ENCODE measurements at regions not wholly inside any gene's neighbourhood (a gene's known extent, or its start where the extent isn't known, plus 50 kb on each side); places are given as distances from the start of the nearest gene placed in this dataset.

DNA sequence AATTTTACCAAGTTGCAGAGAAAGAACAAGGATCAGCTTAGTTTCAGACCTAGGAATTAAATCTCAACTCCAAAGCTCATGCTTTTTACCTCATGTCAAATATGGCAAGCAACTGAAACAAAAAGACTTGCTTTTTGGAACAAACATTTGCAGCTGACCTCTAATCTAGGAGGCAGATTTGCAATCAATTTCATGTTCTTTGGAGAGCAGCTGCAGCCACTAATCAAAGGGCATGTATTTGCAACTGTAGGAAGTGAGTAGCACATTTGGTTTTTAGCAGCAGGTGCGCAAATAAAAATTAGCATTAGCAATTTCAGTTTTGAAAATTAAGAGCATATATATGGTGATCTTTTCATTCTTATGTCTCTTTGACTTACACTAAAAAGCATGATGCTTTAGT lies 459.3 kb upstream of the SLC10A2 start:
- WGBS, 2 donors (ENCODE audit: extremely low coverage in 2 of 2, insufficient read length in 2 of 2, insufficient replicate concordance in 1 of 2): no CpG with 5 or more reads among the region's 1 CpG
- no peak overlapping the region for H4K8ac ChIP-seq (ENCODE audit: low read depth, low read length)

DNA sequence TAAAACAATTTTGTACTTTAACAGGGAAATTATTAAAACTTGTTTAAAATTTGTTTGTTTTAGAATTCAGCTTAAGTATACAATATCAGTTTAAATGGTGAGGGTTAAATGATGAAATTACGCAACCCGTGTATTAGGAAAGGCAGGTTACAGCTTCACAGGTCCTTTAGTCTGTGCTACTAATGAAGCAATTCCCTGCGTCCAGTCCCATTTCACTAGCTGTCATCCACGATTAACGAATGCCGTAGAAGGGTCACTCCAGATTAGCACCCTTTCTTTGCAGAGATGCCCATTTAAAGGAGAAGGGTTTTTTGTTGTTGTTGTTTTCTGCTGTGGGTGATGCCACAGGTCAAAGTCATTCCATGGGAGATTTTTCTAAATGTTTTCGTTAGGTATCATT lies 457.6 kb upstream of the SLC10A2 start:
- Histone ChIP-seq H3K4ac (ENCODE audit: low read length) (no peak overlapping the region), H2BK120ac (ENCODE audit: low read depth, low read length) (no peak overlapping the region), H3K27ac (replicated peaks; ENCODE audit: low read length) (no peak overlapping the region), H3K4me1 (ENCODE audit: control insufficient read depth in 2 of 2, insufficient read depth in 1 of 2, low read depth in 1 of 2, low read length in 2 of 2) (no peaks in the 10 kb centered on the region), H3K4me2 (ENCODE audit: insufficient read depth, low read length, poor library complexity, severe bottlenecking) (no peak overlapping the region), H4K91ac (ENCODE audit: low read depth, low read length, poor library complexity) (no peak overlapping the region), H3K9me3 (replicated peaks in 1 of 2; ENCODE audit: control insufficient read depth in 2 of 2, insufficient read depth in 1 of 2, low read depth in 1 of 2, low read length in 2 of 2) (no peaks in the 10 kb centered on the region), H3K36me3 (replicated peaks in 1 of 2; ENCODE audit: control insufficient read depth in 2 of 2, insufficient read depth in 2 of 2, low read length in 2 of 2) (no peaks in the 10 kb centered on the region), H2BK12ac (ENCODE audit: low read length) (no peak overlapping the region), H3K79me1 (ENCODE audit: low read depth, low read length) (no peaks in the 10 kb centered on the region), H3K14ac (ENCODE audit: low read length) (no peak overlapping the region), H2BK5ac (ENCODE audit: low read length) (no peak overlapping the region), H4K8ac (ENCODE audit: low read depth, low read length) (no peak overlapping the region), H3K18ac (ENCODE audit: low read length) (no peak overlapping the region), H3K27me3 (ENCODE audit: control insufficient read depth in 3 of 3, insufficient read depth in 3 of 3, low read depth in 1 of 3, low read length in 3 of 3) (no peaks in the 10 kb centered on the region), H3K23ac (ENCODE audit: low read depth, low read length, poor library complexity) (no peak overlapping the region), H2AK5ac (ENCODE audit: low read depth, low read length) (no peak overlapping the region), H3K4me3 (ENCODE audit: low read length in 2 of 2) (no peak overlapping the region), H2BK15ac (ENCODE audit: low read length) (no peak overlapping the region), H3K9ac (ENCODE audit: low read depth, low read length, poor library complexity) (no peak overlapping the region), H2AFZ (ENCODE audit: low read length) (no peak overlapping the region)
- WGBS, 2 donors (ENCODE audit: extremely low coverage in 2 of 2, insufficient read length in 2 of 2, insufficient replicate concordance in 1 of 2): no CpG with 5 or more reads among the region's 7 CpGs
- DNase-seq (ENCODE audit: low spot score): no peak

More for the DNA sequence above, 459.3 kb upstream of the SLC10A2 start:
- Histone ChIP-seq H2AK5ac (ENCODE audit: low read depth, low read length) (no peak overlapping the region), H3K27me3 (ENCODE audit: control insufficient read depth in 3 of 3, insufficient read depth in 3 of 3, low read depth in 1 of 3, low read length in 3 of 3) (no peaks in the 10 kb centered on the region), H3K9ac (ENCODE audit: low read depth, low read length, poor library complexity) (no peak overlapping the region), H3K4me1 (ENCODE audit: control insufficient read depth in 2 of 2, insufficient read depth in 1 of 2, low read depth in 1 of 2, low read length in 2 of 2) (no peaks in the 10 kb centered on the region), H4K91ac (ENCODE audit: low read depth, low read length, poor library complexity) (no peak overlapping the region), H3K4me2 (ENCODE audit: insufficient read depth, low read length, poor library complexity, severe bottlenecking) (no peak overlapping the region), H3K23ac (ENCODE audit: low read depth, low read length, poor library complexity) (no peak overlapping the region), H3K18ac (ENCODE audit: low read length) (no peak overlapping the region), H2BK120ac (ENCODE audit: low read depth, low read length) (no peak overlapping the region), H3K4ac (ENCODE audit: low read length) (no peak overlapping the region), H2BK15ac (ENCODE audit: low read length) (no peak overlapping the region), H3K14ac (ENCODE audit: low read length) (no peak overlapping the region), H2BK12ac (ENCODE audit: low read length) (no peak overlapping the region), H3K79me1 (ENCODE audit: low read depth, low read length) (no peaks in the 10 kb centered on the region), H2BK5ac (ENCODE audit: low read length) (no peak overlapping the region), H3K36me3 (replicated peaks in 1 of 2; ENCODE audit: control insufficient read depth in 2 of 2, insufficient read depth in 2 of 2, low read length in 2 of 2) (no peaks in the 10 kb centered on the region), H2AFZ (ENCODE audit: low read length) (no peak overlapping the region), H3K9me3 (replicated peaks in 1 of 2; ENCODE audit: control insufficient read depth in 2 of 2, insufficient read depth in 1 of 2, low read depth in 1 of 2, low read length in 2 of 2) (no peaks in the 10 kb centered on the region), H3K4me3 (ENCODE audit: low read length in 2 of 2) (no peak overlapping the region), H3K27ac (replicated peaks; ENCODE audit: low read length) (no peak overlapping the region)
- DNase-seq (ENCODE audit: low spot score): no peak

DNA sequence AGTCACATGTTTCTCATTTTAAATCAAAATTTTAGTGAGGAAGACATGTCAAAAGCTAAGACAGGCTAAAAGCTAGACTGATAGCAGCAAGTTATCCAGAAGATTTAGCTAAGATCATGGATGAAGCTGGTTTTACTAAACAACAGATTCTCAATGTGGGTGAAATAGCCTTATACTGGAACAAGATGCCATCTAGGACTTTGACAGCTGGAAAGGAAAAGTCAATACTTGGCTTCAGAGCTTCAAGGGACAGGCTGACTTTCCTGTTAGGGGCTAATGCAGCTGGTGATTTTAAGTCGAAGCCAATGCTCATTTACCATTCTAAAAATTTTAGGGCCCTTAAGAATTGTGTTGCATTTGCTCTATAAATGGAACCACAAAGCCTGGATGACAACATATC lies 455.3 kb upstream of the SLC10A2 start:
- peaks cover under 1 to 4% of the 10 kb centered on the region in 2 donors for H3K4me1 ChIP-seq (ENCODE audit: control insufficient read depth in 2 of 2, insufficient read depth in 1 of 2, low read depth in 1 of 2, low read length in 2 of 2)
- DNase-seq (ENCODE audit: low spot score): no peak

GRCh38 chr13:103517768-103518102 lies 451.5 kb upstream of the SLC10A2 start:
- Histone ChIP-seq H3K79me1 (ENCODE audit: low read depth, low read length) (no peaks in the 10 kb centered on the region), H2AK5ac (ENCODE audit: low read depth, low read length) (no peak overlapping the region), H3K23ac (ENCODE audit: low read depth, low read length, poor library complexity) (no peak overlapping the region), H3K9ac (ENCODE audit: low read depth, low read length, poor library complexity) (no peak overlapping the region), H2BK120ac (ENCODE audit: low read depth, low read length) (no peak overlapping the region), H3K14ac (ENCODE audit: low read length) (no peak overlapping the region), H3K27me3 (ENCODE audit: control insufficient read depth in 3 of 3, insufficient read depth in 3 of 3, low read depth in 1 of 3, low read length in 3 of 3) (no peaks in the 10 kb centered on the region), H3K4ac (ENCODE audit: low read length) (no peak overlapping the region), H4K8ac (ENCODE audit: low read depth, low read length) (no peak overlapping the region), H3K4me3 (ENCODE audit: low read length in 2 of 2) (no peak overlapping the region), H2BK5ac (ENCODE audit: low read length) (no peak overlapping the region), H3K4me1 (ENCODE audit: control insufficient read depth in 2 of 2, insufficient read depth in 1 of 2, low read depth in 1 of 2, low read length in 2 of 2) (peaks cover 9% of the 10 kb centered on the region in 2 donors), H3K27ac (replicated peaks; ENCODE audit: low read length) (no peak overlapping the region), H2AFZ (ENCODE audit: low read length) (no peak overlapping the region), H2BK15ac (ENCODE audit: low read length) (no peak overlapping the region), H3K36me3 (replicated peaks in 1 of 2; ENCODE audit: control insufficient read depth in 2 of 2, insufficient read depth in 2 of 2, low read length in 2 of 2) (no peaks in the 10 kb centered on the region), H3K18ac (ENCODE audit: low read length) (no peak overlapping the region), H3K4me2 (ENCODE audit: insufficient read depth, low read length, poor library complexity, severe bottlenecking) (no peak overlapping the region), H3K9me3 (replicated peaks in 1 of 2; ENCODE audit: control insufficient read depth in 2 of 2, insufficient read depth in 1 of 2, low read depth in 1 of 2, low read length in 2 of 2) (no peaks in the 10 kb centered on the region), H2BK12ac (ENCODE audit: low read length) (no peak overlapping the region), H4K91ac (ENCODE audit: low read depth, low read length, poor library complexity) (no peak overlapping the region)
- no CpG with 5 or more reads among the region's 2 CpGs for WGBS, 2 donors (ENCODE audit: extremely low coverage in 2 of 2, insufficient read length in 2 of 2, insufficient replicate concordance in 1 of 2)
- no peak for DNase-seq (ENCODE audit: low spot score)

More for the DNA sequence above, 455.3 kb upstream of the SLC10A2 start:
- no CpG with 5 or more reads among the region's 1 CpG for WGBS, 2 donors (ENCODE audit: extremely low coverage in 2 of 2, insufficient read length in 2 of 2, insufficient replicate concordance in 1 of 2)
- H3K9ac ChIP-seq (ENCODE audit: low read depth, low read length, poor library complexity): no peak overlapping the region
- no peak overlapping the region for H3K14ac ChIP-seq (ENCODE audit: low read length)
- H2BK120ac ChIP-seq (ENCODE audit: low read depth, low read length): no peak overlapping the region
- H2BK15ac ChIP-seq (ENCODE audit: low read length): no peak overlapping the region
- H3K4me2 ChIP-seq (ENCODE audit: insufficient read depth, low read length, poor library complexity, severe bottlenecking): no peak overlapping the region
- no peak overlapping the region for H4K91ac ChIP-seq (ENCODE audit: low read depth, low read length, poor library complexity)
- H3K27me3 ChIP-seq (ENCODE audit: control insufficient read depth in 3 of 3, insufficient read depth in 3 of 3, low read depth in 1 of 3, low read length in 3 of 3): no peaks in the 10 kb centered on the region
- H4K8ac ChIP-seq (ENCODE audit: low read depth, low read length): no peak overlapping the region
- H2AFZ ChIP-seq (ENCODE audit: low read length): no peak overlapping the region
- H3K4me3 ChIP-seq (ENCODE audit: low read length in 2 of 2): no peak overlapping the region
- H2BK12ac ChIP-seq (ENCODE audit: low read length): no peak overlapping the region
- H3K4ac ChIP-seq (ENCODE audit: low read length): no peak overlapping the region
- H3K27ac ChIP-seq (replicated peaks; ENCODE audit: low read length): no peak overlapping the region
- no peaks in the 10 kb centered on the region for H3K36me3 ChIP-seq (replicated peaks in 1 of 2; ENCODE audit: control insufficient read depth in 2 of 2, insufficient read depth in 2 of 2, low read length in 2 of 2)
- H3K18ac ChIP-seq (ENCODE audit: low read length): no peak overlapping the region
- no peaks in the 10 kb centered on the region for H3K79me1 ChIP-seq (ENCODE audit: low read depth, low read length)
- no peak overlapping the region for H2BK5ac ChIP-seq (ENCODE audit: low read length)
- no peak overlapping the region for H2AK5ac ChIP-seq (ENCODE audit: low read depth, low read length)
- H3K23ac ChIP-seq (ENCODE audit: low read depth, low read length, poor library complexity): no peak overlapping the region
- H3K9me3 ChIP-seq (replicated peaks in 1 of 2; ENCODE audit: control insufficient read depth in 2 of 2, insufficient read depth in 1 of 2, low read depth in 1 of 2, low read length in 2 of 2): no peaks in the 10 kb centered on the region

Data from neuronal stem cell (in vitro differentiated cells).